CD4-positive, alpha-beta T cell (primary cell): ENCODE measurements at regions not wholly inside any gene's neighbourhood (a gene's known extent, or its start where the extent isn't known, plus 50 kb on each side); places are given as distances from the start of the nearest gene placed in this dataset.

ENCODE experiments used
- ATAC-seq: fragments of 200-7000 bp; cut with Tn5 transposase; one replicate; pipeline ENCODE4 v1.10.0; 2022; ENCODE audit warnings: mild to moderate bottlenecking; ENCODE audit not compliant: poor library complexity
- CTCF ChIA-PET: fragments of 350-600 bp; sonication (Branson Sonifier 250); formaldehyde crosslinking; loops from one replicate; lab custom pipeline; 2021; ENCODE audit warnings: antibody characterized with exemption, inconsistent platforms; lab: Charles Lee
- POLR2A ChIA-PET: fragments of 350-600 bp; sonication (Branson Sonifier 250); formaldehyde crosslinking; loops from one replicate; lab custom pipeline; 2021; ENCODE audit warnings: antibody characterized with exemption, inconsistent platforms; lab: Charles Lee
- DNase-seq, 14 experiments: peaks; one replicate each; pipeline ENCODE4 v3.0.0-alpha.2; 2013 to 2020; ENCODE audit warnings: mixed read lengths in 2 of 14
- H3K27ac ChIP-seq, 2 donors: one replicate each; pipeline versions ENCODE4 v1.5.1 to v1.7.0; 2013; ENCODE audit warnings: low read length in 2 of 2, low read depth in 1 of 2, mild to moderate bottlenecking in 1 of 2
- H3K27me3 ChIP-seq, 2 experiments: 1 replicate in 1 of 2; 2 replicates in 1 of 2; pipeline versions ENCODE4 v1.6.1 to v1.7.0; 2013; ENCODE audit warnings: low read length in 2 of 2, control low read depth in 1 of 2, mild to moderate bottlenecking in 1 of 2, moderate library complexity in 1 of 2; ENCODE audit not compliant: insufficient read depth in 2 of 2, control insufficient read depth in 1 of 2
- H3K36me3 ChIP-seq: one replicate; pipeline ENCODE4 v1.6.1; 2013; ENCODE audit warnings: low read length, control low read depth; ENCODE audit not compliant: insufficient read depth
- H3K4me1 ChIP-seq: one replicate; pipeline ENCODE4 v1.6.1; 2013; ENCODE audit warnings: low read length, control low read depth; ENCODE audit not compliant: insufficient read depth
- H3K4me3 ChIP-seq: one replicate; pipeline ENCODE4 v1.5.1; 2013; ENCODE audit warnings: mild to moderate bottlenecking, low read length, moderate library complexity
- H3K9me3 ChIP-seq, 2 experiments: 1 replicate in 1 of 2; 2 replicates in 1 of 2; pipeline versions ENCODE4 v1.6.1 to v1.7.0; 2013; ENCODE audit warnings: low read length in 2 of 2, mild to moderate bottlenecking in 2 of 2, control low read depth in 1 of 2, moderate library complexity in 1 of 2; ENCODE audit not compliant: control insufficient read depth in 1 of 2, insufficient read depth in 1 of 2
- H3K27ac Mint-ChIP-seq: one replicate; pipeline ENCODE4 v1.8.0; 2020; ENCODE audit warnings: mixed read lengths
- H3K27me3 Mint-ChIP-seq: one replicate; pipeline ENCODE4 v1.8.0; 2021; ENCODE audit warnings: mixed read lengths
- H3K36me3 Mint-ChIP-seq: one replicate; pipeline ENCODE4 v1.8.0; 2021; ENCODE audit warnings: low read depth, mixed read lengths
- H3K4me1 Mint-ChIP-seq: one replicate; pipeline ENCODE4 v1.8.0; 2021; ENCODE audit warnings: low read depth, mixed read lengths
- H3K4me3 Mint-ChIP-seq: one replicate; pipeline ENCODE4 v1.8.0; 2020; ENCODE audit warnings: mild to moderate bottlenecking, mixed read lengths
- H3K9me3 Mint-ChIP-seq: one replicate; pipeline ENCODE4 v1.8.0; 2020; ENCODE audit warnings: mixed read lengths
- CTCF ChIP-seq: fragments of 200-600 bp; IDR thresholded peaks from one replicate; pipeline ENCODE4 v1.8.0; 2022; ENCODE audit warnings: antibody characterized with exemption, mild to moderate bottlenecking
- intact Hi-C, 2 experiments: fragments of 100-400 bp; cut with DNase I in 1 of 2; cut with micrococcal nuclease in 1 of 2; formaldehyde crosslinking; loops; one replicate each; pipeline versions ENCODE4 v1.15.1 to v1.9.0; 2023 to 2025; cut with DNase I, micrococcal nuclease

DNA sequence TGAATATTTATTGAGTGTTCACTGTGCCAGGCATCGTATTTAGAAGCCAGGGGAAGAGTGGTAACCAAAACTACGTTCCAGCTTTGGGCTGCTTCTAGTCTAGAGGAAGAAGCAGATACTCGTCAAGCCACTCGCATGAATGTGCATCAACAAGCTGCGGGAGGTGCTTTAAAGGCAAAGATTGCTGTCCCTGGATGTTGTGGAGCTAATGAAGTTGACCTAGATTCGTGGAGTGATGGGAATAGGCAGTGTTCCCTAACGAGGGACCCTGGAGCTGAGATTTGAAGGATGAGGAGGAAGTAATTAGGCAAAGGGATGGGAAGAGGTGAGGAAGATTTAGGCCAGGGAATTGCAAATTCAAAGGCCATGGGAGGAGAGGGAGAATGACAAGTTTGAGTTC, 118.9 kb downstream of the TMEM170B start:
- Mint-ChIP-seq H3K4me3 (no peak overlapping the region), H3K27me3 (no peaks in the 10 kb centered on the region), H3K27ac (no peak overlapping the region), H3K36me3 (no peaks in the 10 kb centered on the region), H3K4me1 (no peaks in the 10 kb centered on the region), H3K9me3 (no peaks in the 10 kb centered on the region)
- no peak for TF ChIP-seq CTCF
- CTCF ChIA-PET: interaction anchor here (0.8 to 3.2 kb wide), 5 partner anchors 76 to 949 kb away, joined by 3 to 30 read pairs (median 3); no protein-coding TSS in a partner anchor
- Histone ChIP-seq H3K36me3 (no peaks in the 10 kb centered on the region), H3K4me1 (peaks cover 2% of the 10 kb centered on the region), H3K27me3 (no peaks in the 10 kb centered on the region), H3K4me3 (no peak overlapping the region), H3K9me3 (no peaks in the 10 kb centered on the region), H3K27ac (no peak overlapping the region)
- DNase-seq (no peak), ATAC-seq (no peak)
- intact Hi-C loops: loop anchor here (1.0 to 5.0 kb wide), 2 partner anchors 633 to 1236 kb away; no protein-coding TSS in a partner anchor
- POLR2A ChIA-PET: interaction anchor here (2.4 kb wide), 1 partner anchor 577 kb away, joined by 11 read pairs; no protein-coding TSS in a partner anchor

DNA sequence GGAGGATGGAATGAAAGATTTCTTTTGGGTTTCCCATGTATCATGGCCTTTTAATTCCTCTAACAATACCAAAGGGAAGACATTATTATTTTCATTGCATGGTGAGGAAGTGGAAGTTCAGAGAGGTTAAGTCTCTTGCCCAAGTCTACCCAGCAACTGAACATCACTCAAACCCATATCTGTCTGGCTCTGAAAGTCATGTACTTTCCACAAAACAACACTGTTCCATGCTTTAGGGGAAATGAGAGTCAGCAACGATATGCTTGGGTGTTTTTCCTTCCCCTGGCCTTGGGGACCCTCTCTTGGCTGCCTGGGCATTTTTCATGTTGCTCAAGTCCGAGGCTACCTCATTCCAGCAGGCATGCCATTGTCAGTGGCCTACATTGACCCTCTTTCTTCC, 118.8 kb downstream of the ADTRP start:
- Histone ChIP-seq H3K4me1 (peaks cover 2% of the 10 kb centered on the region), H3K9me3 (no peaks in the 10 kb centered on the region), H3K27me3 (no peaks in the 10 kb centered on the region), H3K27ac (no peak overlapping the region), H3K4me3 (no peak overlapping the region), H3K36me3 (no peaks in the 10 kb centered on the region)
- ATAC-seq (no peak), DNase-seq (no peak)
- intact Hi-C loops: loop anchor here in 1 of 2 experiments (5.0 kb wide), 1 partner anchor 1233 kb away; no protein-coding TSS in a partner anchor
- Mint-ChIP-seq H3K27me3 (peaks cover 7% of the 10 kb centered on the region), H3K36me3 (no peaks in the 10 kb centered on the region), H3K4me1 (no peaks in the 10 kb centered on the region), H3K4me3 (no peak overlapping the region), H3K27ac (no peak overlapping the region), H3K9me3 (no peaks in the 10 kb centered on the region)
- POLR2A ChIA-PET: no interaction called here
- TF ChIP-seq CTCF: no peak
- CTCF ChIA-PET: no interaction called here

DNA sequence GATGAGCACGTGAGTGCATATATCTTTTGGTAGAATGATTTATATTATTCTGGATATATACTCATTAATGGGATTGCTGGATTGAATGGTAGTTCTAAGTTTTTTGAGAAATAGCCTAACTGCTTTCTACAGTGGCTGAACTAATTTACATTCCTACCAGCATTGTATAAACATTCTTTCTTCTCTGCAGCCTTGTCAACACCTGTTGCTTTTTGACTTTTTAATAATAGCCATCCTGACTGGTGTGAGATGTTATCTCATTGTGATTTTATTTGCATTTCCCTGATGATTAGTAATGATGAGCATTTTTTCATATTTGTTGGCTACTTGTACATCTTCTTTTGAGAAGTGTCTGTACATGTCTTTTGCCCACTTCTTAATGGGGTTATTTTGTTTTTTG, 116.3 kb downstream of the ADTRP start:
- no peaks in the 10 kb centered on the region for H3K36me3 Mint-ChIP-seq
- DNase-seq: no peak
- Histone ChIP-seq H3K4me3 (no peak overlapping the region), H3K27ac (no peak overlapping the region), H3K4me1 (no peaks in the 10 kb centered on the region), H3K36me3 (no peaks in the 10 kb centered on the region), H3K27me3 (no peaks in the 10 kb centered on the region), H3K9me3 (no peaks in the 10 kb centered on the region)
- TF ChIP-seq CTCF: no peak
- no peaks in the 10 kb centered on the region for H3K9me3 Mint-ChIP-seq
- H3K27me3 Mint-ChIP-seq: peaks cover 15% of the 10 kb centered on the region
- H3K4me3 Mint-ChIP-seq: no peak overlapping the region
- H3K4me1 Mint-ChIP-seq: no peaks in the 10 kb centered on the region
- no peak overlapping the region for H3K27ac Mint-ChIP-seq
- intact Hi-C loops: no loop called here
- ChIA-PET CTCF (no interaction called here), POLR2A (no interaction called here)
- ATAC-seq: no peak
